H1 (cell line): ENCODE measurements at regions not wholly inside any gene's neighbourhood (a gene's known extent, or its start where the extent isn't known, plus 50 kb on each side); places are given as distances from the start of the nearest gene placed in this dataset.

Experiments used
- BRCA1 ChIP-seq: IDR thresholded peaks from 2 replicates; pipeline ENCODE4 v1.6.1; 2012; ENCODE audit warnings: low read depth, low read length, improper control_type of control experiment
- EZH2 ChIP-seq: fragments of 200-600 bp; sonication (generic); IDR thresholded peaks from 2 replicates; pipeline ENCODE4 v1.7.1; 2012; ENCODE audit warnings: low read depth, mild to moderate bottlenecking, moderate library complexity, low read length, inconsistent platforms; ENCODE audit not compliant: severe bottlenecking
- RXRA ChIP-seq: IDR thresholded peaks from 2 replicates; pipeline ENCODE4 v1.6.1; 2011; ENCODE audit warnings: low read depth, mild to moderate bottlenecking, low read length, moderate library complexity; ENCODE audit not compliant: insufficient read depth

GRCh38 chr3:187843654-187844053, 98.4 kb upstream of the BCL6 start (continued):
- TF ChIP-seq BRCA1 (no peak), EZH2 (no peak), RXRA (no peak)
